GM18519 (cell line): ENCODE measurements at regions not wholly inside any gene's neighbourhood (a gene's known extent, or its start where the extent isn't known, plus 50 kb on each side); places are given as distances from the start of the nearest gene placed in this dataset.
"Not testable (repeated sequence)": the region's sequence is repeated elsewhere in the genome, so short reads cannot be mapped to it uniquely, and the experiment has no call there.

Source experiments
- ATAC-seq: cut with Tn5 transposase; IDR thresholded peaks from one replicate; pipeline ENCODE4 v1.9.1; 2021; ENCODE audit warnings: mild to moderate bottlenecking, moderate library complexity; ENCODE audit not compliant: unreplicated experiment, low FRiP score

GRCh38 chr6:168840299-168840698, 399.3 kb downstream of the SMOC2 start:
- ATAC-seq, result not testable (repeated sequence)

GRCh38 chr6:168838037-168838399, 397.0 kb downstream of the SMOC2 start:
- no peak for ATAC-seq

- ATAC-seq, result no peak
These were observed 396.5 kb downstream of the SMOC2 start for GRCh38 chr6:168837254-168838036.

- ATAC-seq, result no peak
These were observed 395.0 kb downstream of the SMOC2 start for GRCh38 chr6:168835991-168836390.

GRCh38 chr6:168834801-168835200, 393.8 kb downstream of the SMOC2 start:
- ATAC-seq, result no peak

GRCh38 chr6:168834042-168834587, 393.1 kb downstream of the SMOC2 start:
- ATAC-seq, result no peak

GRCh38 chr6:168828800-168829199, 387.8 kb downstream of the SMOC2 start:
- no peak for ATAC-seq

GRCh38 chr6:168828035-168828434, 387.1 kb downstream of the SMOC2 start:
- no peak for ATAC-seq

GRCh38 chr6:168827586-168827871, 386.5 kb downstream of the SMOC2 start:
- ATAC-seq, result no peak

GRCh38 chr6:168826726-168827585, 386.0 kb downstream of the SMOC2 start:
- ATAC-seq, result no peak

GRCh38 chr6:168826078-168826390, 385.1 kb downstream of the SMOC2 start:
- ATAC-seq, result no peak

- ATAC-seq, result no peak
These were observed 384.5 kb downstream of the SMOC2 start for GRCh38 chr6:168825226-168826077.

- no peak for ATAC-seq
These were observed 382.6 kb downstream of the SMOC2 start for GRCh38 chr6:168823397-168824212.

GRCh38 chr6:168822376-168822775, 381.4 kb downstream of the SMOC2 start:
- ATAC-seq, result no peak

- ATAC-seq, result no peak
These were observed 378.6 kb downstream of the SMOC2 start for GRCh38 chr6:168819546-168819945.

- no peak for ATAC-seq
These were observed 376.7 kb downstream of the SMOC2 start for GRCh38 chr6:168817558-168818159.

- ATAC-seq, result no peak
These were observed 374.2 kb downstream of the SMOC2 start for GRCh38 chr6:168815229-168815628.

GRCh38 chr6:168808232-168808631, 367.2 kb downstream of the SMOC2 start:
- ATAC-seq, result no peak

GRCh38 chr6:168804331-168804730, 363.3 kb downstream of the SMOC2 start:
- ATAC-seq, result no peak

- no peak for ATAC-seq
These were observed 362.9 kb downstream of the SMOC2 start for GRCh38 chr6:168803874-168804273.
